ENCODE measurements at regions not wholly inside any gene's neighbourhood (a gene's known extent, or its start where the extent isn't known, plus 50 kb on each side); places are given as distances from the start of the nearest gene placed in this dataset.

- Histone ChIP-seq H3K4ac (replicated peaks; ENCODE audit: insufficient read length, low read depth, low read length) (no peak overlapping the region), H4K8ac (ENCODE audit: extremely low read depth, insufficient read depth, low read length) (no peak overlapping the region), H2BK120ac (replicated peaks; ENCODE audit: low read depth, low read length) (no peak overlapping the region), H3K56ac (replicated peaks; ENCODE audit: insufficient read length, low read depth, low read length) (no peak overlapping the region), H3K14ac (ENCODE audit: insufficient read length) (no peak overlapping the region), H3K4me3 (ENCODE audit: extremely low read depth in 1 of 4, insufficient read depth in 2 of 4, low read depth in 3 of 4, low read length in 4 of 4) (no peak overlapping the region), H2AFZ (ENCODE audit: low read length) (no peak overlapping the region), H3K23me2 (ENCODE audit: low read depth, low read length) (no peaks in the 10 kb centered on the region), H3K18ac (ENCODE audit: extremely low read depth, low read length) (no peak overlapping the region), H4K5ac (ENCODE audit: insufficient read length, low read depth, low read length) (no peak overlapping the region), H3K4me1 (replicated peaks in 1 of 4; ENCODE audit: control insufficient read depth in 3 of 4, insufficient read depth in 4 of 4, low read length in 3 of 4) (no peaks in the 10 kb centered on the region), H2BK5ac (ENCODE audit: low read depth, low read length) (no peak overlapping the region), H2BK20ac (ENCODE audit: low read length) (no peak overlapping the region), H3K4me2 (ENCODE audit: insufficient read depth in 1 of 2, low read depth in 2 of 2, low read length in 2 of 2) (no peak overlapping the region), H2BK15ac (ENCODE audit: low read length) (no peak overlapping the region), H2AK5ac (ENCODE audit: low read depth, low read length) (no peak overlapping the region), H3K9me3 (ENCODE audit: insufficient read depth in 2 of 2, low read depth in 1 of 2, low read length in 1 of 2) (no peaks in the 10 kb centered on the region), H3K79me1 (ENCODE audit: low read depth, low read length) (no peaks in the 10 kb centered on the region), H4K20me1 (replicated peaks in 1 of 2; ENCODE audit: control insufficient read depth in 1 of 2, insufficient read depth in 2 of 2, low read length in 2 of 2) (no peaks in the 10 kb centered on the region), H3K23ac (ENCODE audit: insufficient read length) (no peak overlapping the region), H3K9ac (replicated peaks in 1 of 4; ENCODE audit: extremely low read depth in 1 of 4, low read depth in 3 of 4, low read length in 3 of 4) (no peak overlapping the region), H3K79me2 (ENCODE audit: control insufficient read depth in 1 of 2, insufficient read depth in 2 of 2, low read length in 2 of 2) (no peaks in the 10 kb centered on the region), H2BK12ac (ENCODE audit: low read depth, low read length) (no peak overlapping the region), H3K27ac (ENCODE audit: low read depth, low read length) (no peak overlapping the region), H3K27me3 (replicated peaks in 1 of 4; ENCODE audit: control insufficient read depth in 3 of 4, extremely low read depth in 1 of 4, insufficient read depth in 3 of 4, low read length in 3 of 4) (no peaks in the 10 kb centered on the region), H3K36me3 (ENCODE audit: control insufficient read depth in 2 of 4, insufficient read depth in 4 of 4, low read length in 3 of 4) (no peaks in the 10 kb centered on the region), H4K91ac (replicated peaks; ENCODE audit: insufficient read length, low read length) (no peak overlapping the region)
- TF ChIP-seq NRF1 (IDR thresholded peaks at IDR 0.05; ENCODE audit: low read depth, low read length) (no peak), CTCF (IDR thresholded peaks at IDR 0.05; ENCODE audit: control extremely low read depth in 1 of 3, insufficient read depth in 1 of 3, low read depth in 1 of 3, low read length in 3 of 3) (peak in 1 of 3 experiments; percentile 8; a peak in 1 of 4 replicates), RAD21 (IDR thresholded peaks at IDR 0.05 in 1 of 2, conservative IDR thresholded peaks at IDR 0.05 in 1 of 2; ENCODE audit: low read depth in 2 of 2, low read length in 2 of 2) (peak in 1 of 2 experiments; percentile 31; a peak in 1 of 4 replicates)
- DNase-seq (ENCODE audit: low read depth in 1 of 2, low spot score in 2 of 2) (no peak), FAIRE-seq (no peak)
- ChIA-PET CTCF (ENCODE audit: partially characterized antibody) (no interaction called here), POLR2A (ENCODE audit: partially characterized antibody) (no interaction called here)
- WGBS, 2 experiments (ENCODE audit: extremely low coverage in 1 of 2, insufficient coverage in 1 of 2, insufficient read length in 1 of 2, insufficient replicate concordance in 2 of 2, low coverage in 1 of 2, low lambda C conversion rate in 2 of 2, missing lambda C conversion rate in 1 of 2): 88% methylated on average over 1 of the region's 1 CpG; no CpG with 5 or more reads in 1 of the 2 experiments
Observed at GRCh38 chr4:171067422-171067821, 745.8 kb upstream of the GALNTL6 start.
